Gastroesophageal sphincter (tissue), 3 donors: ENCODE measurements at regions not wholly inside any gene's neighbourhood (a gene's known extent, or its start where the extent isn't known, plus 50 kb on each side); places are given as distances from the start of the nearest gene placed in this dataset.

Experiments used
- EP300 ChIP-seq: sonication (generic); formaldehyde crosslinking; IDR thresholded peaks from one replicate; pipeline ENCODE4 v1.6.1; 2017; ENCODE audit warnings: antibody characterized with exemption, mild to moderate bottlenecking
- POLR2AphosphoS5 ChIP-seq: sonication (generic); formaldehyde crosslinking; IDR thresholded peaks from one replicate; pipeline ENCODE4 v1.6.1; 2017; ENCODE audit warnings: antibody characterized with exemption
- TF ChIP-seq, protein P1 (sequence below), 4 experiments: fragments of 200-600 bp in 2 of 4; fragments of 450-650 bp in 2 of 4; sonication (generic) in 1 of 4; IDR thresholded peaks; one replicate each; pipeline ENCODE4 v1.5.1; 2017 to 2019; ENCODE audit warnings: antibody characterized with exemption in 4 of 4, mild to moderate bottlenecking in 2 of 4, moderate library complexity in 2 of 4

DNA sequence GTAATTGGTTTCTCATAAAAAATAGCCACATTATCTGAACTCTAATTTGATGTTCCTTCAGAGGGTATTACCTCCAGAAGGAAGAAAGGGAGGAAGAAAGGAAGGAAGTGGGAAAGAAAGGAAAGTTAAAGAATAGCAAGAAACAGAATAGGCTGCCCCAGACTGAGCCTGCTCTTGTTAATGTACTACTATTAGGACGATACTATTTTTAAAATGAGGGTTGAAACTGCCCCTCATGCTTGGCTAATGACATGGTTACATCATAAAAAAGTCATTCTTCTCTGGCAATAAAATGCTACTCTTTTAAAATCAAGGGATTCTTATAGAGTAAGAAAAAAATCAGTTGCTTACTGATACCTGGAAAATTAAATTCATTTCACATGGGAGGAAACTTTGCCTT lies 253.0 kb downstream of the KTN1 start:
- TF ChIP-seq, protein P1, sequence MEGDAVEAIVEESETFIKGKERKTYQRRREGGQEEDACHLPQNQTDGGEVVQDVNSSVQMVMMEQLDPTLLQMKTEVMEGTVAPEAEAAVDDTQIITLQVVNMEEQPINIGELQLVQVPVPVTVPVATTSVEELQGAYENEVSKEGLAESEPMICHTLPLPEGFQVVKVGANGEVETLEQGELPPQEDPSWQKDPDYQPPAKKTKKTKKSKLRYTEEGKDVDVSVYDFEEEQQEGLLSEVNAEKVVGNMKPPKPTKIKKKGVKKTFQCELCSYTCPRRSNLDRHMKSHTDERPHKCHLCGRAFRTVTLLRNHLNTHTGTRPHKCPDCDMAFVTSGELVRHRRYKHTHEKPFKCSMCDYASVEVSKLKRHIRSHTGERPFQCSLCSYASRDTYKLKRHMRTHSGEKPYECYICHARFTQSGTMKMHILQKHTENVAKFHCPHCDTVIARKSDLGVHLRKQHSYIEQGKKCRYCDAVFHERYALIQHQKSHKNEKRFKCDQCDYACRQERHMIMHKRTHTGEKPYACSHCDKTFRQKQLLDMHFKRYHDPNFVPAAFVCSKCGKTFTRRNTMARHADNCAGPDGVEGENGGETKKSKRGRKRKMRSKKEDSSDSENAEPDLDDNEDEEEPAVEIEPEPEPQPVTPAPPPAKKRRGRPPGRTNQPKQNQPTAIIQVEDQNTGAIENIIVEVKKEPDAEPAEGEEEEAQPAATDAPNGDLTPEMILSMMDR (IDR thresholded peaks at IDR 0.05): no peak
- TF ChIP-seq POLR2AphosphoS5 (no peak), EP300 (no peak)
